ENCODE measurements at regions not wholly inside any gene's neighbourhood (a gene's known extent, or its start where the extent isn't known, plus 50 kb on each side); places are given as distances from the start of the nearest gene placed in this dataset.

DNA sequence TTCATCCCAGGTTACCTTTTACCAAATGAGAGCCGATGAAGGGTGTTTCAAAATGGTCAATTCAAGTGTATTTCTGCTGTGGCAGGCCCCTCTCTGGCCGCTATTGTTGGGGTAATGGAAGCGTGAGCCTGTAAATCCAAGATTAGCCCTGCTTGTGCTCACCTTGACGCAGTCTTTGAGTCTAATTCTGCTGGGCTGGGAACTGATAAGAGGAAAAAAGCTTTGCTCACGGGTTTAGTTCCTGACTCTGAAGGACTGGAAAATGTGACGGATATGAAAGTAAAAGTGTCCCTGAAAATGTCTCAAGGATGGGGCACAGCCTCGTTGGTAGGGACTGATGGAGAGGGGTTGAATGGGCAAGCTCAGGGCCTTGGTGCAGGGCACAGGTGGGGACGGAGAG lies 125.9 kb upstream of the GALNT2 start:
- TF ChIP-seq TEAD4 (IDR thresholded peaks at IDR 0.05) (no peak), CEBPB (IDR thresholded peaks at IDR 0.05) (no peak)

DNA sequence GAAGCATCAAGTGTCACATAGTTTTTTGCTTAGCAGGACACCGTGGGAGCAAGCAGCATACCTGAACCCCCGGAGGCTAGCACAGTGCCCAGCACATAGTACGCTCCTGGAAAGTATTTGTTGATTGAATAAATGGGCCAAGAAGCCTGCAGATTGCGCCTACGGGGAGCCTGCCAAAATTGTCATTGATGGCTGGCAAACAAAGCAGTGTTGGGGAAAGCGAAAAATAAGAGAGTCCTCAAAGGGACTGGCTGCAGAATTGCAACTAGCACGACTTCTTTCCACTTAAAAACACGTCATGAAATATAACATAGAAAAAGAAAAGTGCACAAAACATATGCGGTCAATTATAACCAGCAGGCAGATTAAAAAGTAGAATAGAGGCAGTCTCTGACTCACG lies 125.2 kb upstream of the GALNT2 start:
- TF ChIP-seq RAD21 (IDR thresholded peaks at IDR 0.05; ENCODE audit: low read depth) (no peak), TCF12 (IDR thresholded peaks at IDR 0.05; ENCODE audit: low read depth) (0 out of 2 replicates have a peak, but pooled peaks have one; percentile 11)

DNA sequence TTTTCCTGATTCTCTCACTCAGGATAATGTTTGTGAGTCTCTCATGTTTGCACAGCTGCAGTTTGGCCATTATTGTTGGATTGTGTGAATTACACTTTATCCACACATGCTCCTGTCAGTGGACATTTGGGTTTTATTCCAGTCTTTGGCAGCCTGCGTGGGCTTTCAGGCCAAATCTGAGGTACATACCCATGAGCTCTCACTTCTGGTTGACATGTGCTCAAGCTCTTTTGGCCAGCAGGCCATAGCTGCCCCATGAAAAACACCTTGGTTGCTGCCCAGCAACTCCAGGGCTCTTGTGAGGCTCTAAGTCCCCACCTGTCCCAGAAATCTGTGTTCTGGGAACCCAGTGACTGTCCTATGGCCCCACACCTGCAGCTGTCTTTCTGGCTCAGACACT lies 124.5 kb upstream of the GALNT2 start:
- no peak for TF ChIP-seq EGR1 (IDR thresholded peaks at IDR 0.05)
- TF ChIP-seq TCF12 (IDR thresholded peaks at IDR 0.05; ENCODE audit: low read depth), result no peak
- TF ChIP-seq YY1 (IDR thresholded peaks at IDR 0.05; ENCODE audit: low read depth), result no peak
- no peak for TF ChIP-seq CREB1 (IDR thresholded peaks at IDR 0.05; ENCODE audit: low read depth)
- no peak for TF ChIP-seq FOXM1 (IDR thresholded peaks at IDR 0.05; ENCODE audit: borderline replicate concordance, low read depth)
- no peak for TF ChIP-seq TEAD4 (IDR thresholded peaks at IDR 0.05)
- no peak for TF ChIP-seq CEBPB (IDR thresholded peaks at IDR 0.05)
- no peak for TF ChIP-seq EP300 (IDR thresholded peaks at IDR 0.05; ENCODE audit: borderline replicate concordance)
- TF ChIP-seq, protein P1, sequence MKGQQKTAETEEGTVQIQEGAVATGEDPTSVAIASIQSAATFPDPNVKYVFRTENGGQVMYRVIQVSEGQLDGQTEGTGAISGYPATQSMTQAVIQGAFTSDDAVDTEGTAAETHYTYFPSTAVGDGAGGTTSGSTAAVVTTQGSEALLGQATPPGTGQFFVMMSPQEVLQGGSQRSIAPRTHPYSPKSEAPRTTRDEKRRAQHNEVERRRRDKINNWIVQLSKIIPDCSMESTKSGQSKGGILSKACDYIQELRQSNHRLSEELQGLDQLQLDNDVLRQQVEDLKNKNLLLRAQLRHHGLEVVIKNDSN (IDR thresholded peaks at IDR 0.05), result no peak
- TF ChIP-seq TAF1 (IDR thresholded peaks at IDR 0.05; ENCODE audit: low read depth), result no peak
- TF ChIP-seq, protein P2, sequence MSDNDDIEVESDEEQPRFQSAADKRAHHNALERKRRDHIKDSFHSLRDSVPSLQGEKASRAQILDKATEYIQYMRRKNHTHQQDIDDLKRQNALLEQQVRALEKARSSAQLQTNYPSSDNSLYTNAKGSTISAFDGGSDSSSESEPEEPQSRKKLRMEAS (IDR thresholded peaks at IDR 0.05), result no peak
- TF ChIP-seq NFIC (IDR thresholded peaks at IDR 0.05), result no peak

DNA sequence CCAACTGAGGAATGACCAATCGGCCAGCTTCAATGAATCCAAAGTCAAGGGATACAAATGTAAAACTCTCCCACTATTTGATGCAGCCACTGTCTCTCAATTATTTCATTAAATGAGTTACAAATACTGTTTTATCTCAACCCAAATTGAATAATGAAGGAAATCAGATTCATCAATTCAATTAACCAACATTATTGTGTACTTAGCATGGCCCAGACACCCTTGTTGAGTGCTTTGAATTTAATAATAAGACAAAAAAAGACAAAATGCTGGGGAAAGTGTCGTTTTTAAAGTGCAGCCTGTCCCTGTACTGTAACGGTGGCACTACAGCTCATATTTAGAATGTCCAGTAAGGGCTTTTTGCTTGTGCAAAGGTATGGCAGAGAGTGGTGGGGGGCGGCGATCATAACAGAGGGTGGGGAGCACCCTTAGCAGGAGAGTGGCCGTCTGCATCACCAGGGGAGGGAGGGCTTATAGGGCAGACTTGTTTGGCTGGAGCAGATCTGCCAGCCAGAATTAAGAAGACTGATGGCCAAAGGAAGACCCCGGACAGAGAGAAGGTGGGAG lies 123.8 kb upstream of the GALNT2 start:
- TF ChIP-seq, protein P3, sequence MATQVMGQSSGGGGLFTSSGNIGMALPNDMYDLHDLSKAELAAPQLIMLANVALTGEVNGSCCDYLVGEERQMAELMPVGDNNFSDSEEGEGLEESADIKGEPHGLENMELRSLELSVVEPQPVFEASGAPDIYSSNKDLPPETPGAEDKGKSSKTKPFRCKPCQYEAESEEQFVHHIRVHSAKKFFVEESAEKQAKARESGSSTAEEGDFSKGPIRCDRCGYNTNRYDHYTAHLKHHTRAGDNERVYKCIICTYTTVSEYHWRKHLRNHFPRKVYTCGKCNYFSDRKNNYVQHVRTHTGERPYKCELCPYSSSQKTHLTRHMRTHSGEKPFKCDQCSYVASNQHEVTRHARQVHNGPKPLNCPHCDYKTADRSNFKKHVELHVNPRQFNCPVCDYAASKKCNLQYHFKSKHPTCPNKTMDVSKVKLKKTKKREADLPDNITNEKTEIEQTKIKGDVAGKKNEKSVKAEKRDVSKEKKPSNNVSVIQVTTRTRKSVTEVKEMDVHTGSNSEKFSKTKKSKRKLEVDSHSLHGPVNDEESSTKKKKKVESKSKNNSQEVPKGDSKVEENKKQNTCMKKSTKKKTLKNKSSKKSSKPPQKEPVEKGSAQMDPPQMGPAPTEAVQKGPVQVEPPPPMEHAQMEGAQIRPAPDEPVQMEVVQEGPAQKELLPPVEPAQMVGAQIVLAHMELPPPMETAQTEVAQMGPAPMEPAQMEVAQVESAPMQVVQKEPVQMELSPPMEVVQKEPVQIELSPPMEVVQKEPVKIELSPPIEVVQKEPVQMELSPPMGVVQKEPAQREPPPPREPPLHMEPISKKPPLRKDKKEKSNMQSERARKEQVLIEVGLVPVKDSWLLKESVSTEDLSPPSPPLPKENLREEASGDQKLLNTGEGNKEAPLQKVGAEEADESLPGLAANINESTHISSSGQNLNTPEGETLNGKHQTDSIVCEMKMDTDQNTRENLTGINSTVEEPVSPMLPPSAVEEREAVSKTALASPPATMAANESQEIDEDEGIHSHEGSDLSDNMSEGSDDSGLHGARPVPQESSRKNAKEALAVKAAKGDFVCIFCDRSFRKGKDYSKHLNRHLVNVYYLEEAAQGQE (IDR thresholded peaks at IDR 0.05; ENCODE audit: low read depth), result no peak
- TF ChIP-seq TEAD4 (IDR thresholded peaks at IDR 0.05) (no peak), TCF12 (IDR thresholded peaks at IDR 0.05; ENCODE audit: low read depth) (no peak), TAF1 (IDR thresholded peaks at IDR 0.05; ENCODE audit: low read depth) (no peak), ZBTB7A (IDR thresholded peaks at IDR 0.05; ENCODE audit: low read depth) (no peak), RAD21 (IDR thresholded peaks at IDR 0.05; ENCODE audit: low read depth) (no peak), CREB1 (IDR thresholded peaks at IDR 0.05; ENCODE audit: low read depth) (no peak), EGR1 (IDR thresholded peaks at IDR 0.05) (no peak), FOXM1 (IDR thresholded peaks at IDR 0.05; ENCODE audit: borderline replicate concordance, low read depth) (no peak), NFIC (IDR thresholded peaks at IDR 0.05) (no peak), CEBPB (IDR thresholded peaks at IDR 0.05) (no peak), EP300 (IDR thresholded peaks at IDR 0.05; ENCODE audit: borderline replicate concordance) (no peak), YY1 (IDR thresholded peaks at IDR 0.05; ENCODE audit: low read depth) (no peak)
- TF ChIP-seq, protein P1 (IDR thresholded peaks at IDR 0.05), result no peak
- TF ChIP-seq, protein P2 (IDR thresholded peaks at IDR 0.05), result no peak

DNA sequence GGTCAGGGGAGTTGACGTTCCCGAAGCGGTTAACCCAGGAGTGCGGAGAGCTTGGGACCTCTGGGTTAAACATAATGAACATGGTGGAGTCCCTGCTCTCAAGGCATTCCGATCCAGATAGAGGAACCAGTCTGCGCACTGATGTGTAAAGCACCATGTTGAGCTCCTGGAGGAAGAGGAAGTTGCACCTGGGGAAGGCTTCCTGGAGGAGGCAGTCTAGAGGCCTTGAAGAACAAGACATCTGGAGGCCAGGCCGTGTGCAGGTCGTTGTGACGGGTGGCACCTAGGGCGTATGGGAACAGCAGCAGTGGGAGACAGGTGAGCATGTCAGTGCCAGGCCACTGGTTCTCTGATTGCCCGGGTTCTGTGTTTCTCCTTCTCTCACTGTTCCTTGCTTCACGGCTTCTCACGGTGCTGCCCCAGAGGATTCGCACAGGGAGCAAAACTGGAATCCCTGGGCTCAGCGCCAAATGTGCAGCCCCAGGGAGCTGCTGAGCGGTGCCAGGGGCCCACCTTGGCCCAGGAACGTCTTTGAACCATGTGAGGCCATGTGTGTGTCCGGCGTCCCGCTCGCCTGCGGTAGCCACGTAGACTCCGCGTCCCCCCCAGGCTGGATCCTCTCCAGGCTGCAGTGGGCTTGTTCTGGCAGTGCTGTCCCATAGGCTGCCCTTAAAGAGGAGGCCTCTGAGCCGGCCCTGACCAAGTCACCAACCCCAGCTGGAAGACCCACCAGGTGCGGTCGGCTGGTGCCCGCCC lies 122.9 kb upstream of the GALNT2 start:
- no peak for TF ChIP-seq RAD21 (IDR thresholded peaks at IDR 0.05; ENCODE audit: low read depth)
- TF ChIP-seq ZBTB7A (IDR thresholded peaks at IDR 0.05; ENCODE audit: low read depth), result no peak
- no peak for TF ChIP-seq TCF12 (IDR thresholded peaks at IDR 0.05; ENCODE audit: low read depth)

DNA sequence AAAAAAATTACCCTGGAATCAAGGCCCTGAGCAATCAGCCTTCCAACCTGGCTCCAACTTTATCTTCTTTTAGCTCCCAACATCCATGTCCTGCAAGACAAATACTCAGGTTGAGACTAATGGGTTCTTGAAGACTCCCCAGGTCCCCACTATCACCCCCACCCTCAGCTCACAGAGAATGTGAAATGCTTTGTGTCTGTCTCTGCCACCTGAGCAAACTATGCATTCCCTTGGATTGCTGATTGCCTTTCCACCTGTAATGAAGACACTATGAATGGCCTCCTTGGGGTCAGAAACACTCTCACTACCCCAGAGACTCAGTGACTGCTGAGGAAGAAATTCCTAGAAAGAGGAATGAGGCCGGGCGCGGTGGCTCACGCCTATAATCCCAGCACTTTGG lies 121.2 kb upstream of the GALNT2 start:
- TF ChIP-seq YY1 (IDR thresholded peaks at IDR 0.05; ENCODE audit: low read depth) (no peak), EP300 (IDR thresholded peaks at IDR 0.05; ENCODE audit: borderline replicate concordance) (no peak), TEAD4 (IDR thresholded peaks at IDR 0.05) (no peak), EGR1 (IDR thresholded peaks at IDR 0.05) (no peak), CREB1 (IDR thresholded peaks at IDR 0.05; ENCODE audit: low read depth) (no peak), CEBPB (IDR thresholded peaks at IDR 0.05) (no peak), ZBTB7A (IDR thresholded peaks at IDR 0.05; ENCODE audit: low read depth) (no peak)

DNA sequence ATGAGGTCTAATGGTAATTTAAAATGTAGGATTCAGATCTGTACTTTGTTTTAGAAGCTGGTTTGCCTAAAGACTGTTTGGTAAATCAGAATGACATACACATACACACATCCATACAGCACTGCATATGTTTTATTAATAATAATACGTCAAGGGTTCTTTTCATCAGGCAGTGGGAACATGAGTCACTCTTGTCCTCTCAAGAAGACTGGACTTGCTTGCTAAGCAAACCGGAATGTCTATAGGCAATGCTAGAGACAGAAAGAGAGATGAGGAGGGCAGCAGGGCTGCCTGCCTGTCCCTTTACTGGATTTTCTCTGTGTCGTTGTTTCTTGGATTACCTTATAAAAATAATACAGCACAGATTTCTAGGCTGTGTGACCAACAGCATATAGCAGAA lies 119.1 kb upstream of the GALNT2 start:
- TF ChIP-seq, protein P1 (IDR thresholded peaks at IDR 0.05), result no peak
- TF ChIP-seq CREB1 (IDR thresholded peaks at IDR 0.05; ENCODE audit: low read depth), result no peak
- TF ChIP-seq, protein P3 (IDR thresholded peaks at IDR 0.05; ENCODE audit: low read depth), result no peak
- TF ChIP-seq ZBTB7A (IDR thresholded peaks at IDR 0.05; ENCODE audit: low read depth), result no peak
- no peak for TF ChIP-seq YY1 (IDR thresholded peaks at IDR 0.05; ENCODE audit: low read depth)
- no peak for TF ChIP-seq TAF1 (IDR thresholded peaks at IDR 0.05; ENCODE audit: low read depth)
- no peak for TF ChIP-seq NFIC (IDR thresholded peaks at IDR 0.05)
- no peak for TF ChIP-seq EP300 (IDR thresholded peaks at IDR 0.05; ENCODE audit: borderline replicate concordance)
